ENCODE measurements at regions not wholly inside any gene's neighbourhood (a gene's known extent, or its start where the extent isn't known, plus 50 kb on each side); places are given as distances from the start of the nearest gene placed in this dataset.

GRCh38 chr6:14601490-14601889 is 483.9 kb downstream of the CD83 start:
- no peak for TF ChIP-seq GATA2 (IDR thresholded peaks at IDR 0.05; ENCODE audit: low read depth, low read length)
- no peak for TF ChIP-seq GATA3 (IDR thresholded peaks at IDR 0.05; ENCODE audit: low read depth, low read length)

- no peak for TF ChIP-seq GATA3 (IDR thresholded peaks at IDR 0.05; ENCODE audit: low read depth, low read length)
- TF ChIP-seq GATA2 (IDR thresholded peaks at IDR 0.05; ENCODE audit: low read depth, low read length): no peak
Measured at GRCh38 chr6:14606353-14606752, 488.8 kb downstream of the CD83 start.

- no peak for TF ChIP-seq GATA2 (IDR thresholded peaks at IDR 0.05; ENCODE audit: low read depth, low read length)
- no peak for TF ChIP-seq GATA3 (IDR thresholded peaks at IDR 0.05; ENCODE audit: low read depth, low read length)
Measured at GRCh38 chr6:14610141-14610540, 492.6 kb downstream of the CD83 start.

GRCh38 chr6:14612016-14612980 is 494.7 kb downstream of the CD83 start:
- TF ChIP-seq GATA3 (IDR thresholded peaks at IDR 0.05; ENCODE audit: low read depth, low read length) (no peak), GATA2 (IDR thresholded peaks at IDR 0.05; ENCODE audit: low read depth, low read length) (no peak)

GRCh38 chr6:14614631-14615030 is 497.1 kb downstream of the CD83 start:
- TF ChIP-seq GATA3 (IDR thresholded peaks at IDR 0.05; ENCODE audit: low read depth, low read length) (no peak), GATA2 (IDR thresholded peaks at IDR 0.05; ENCODE audit: low read depth, low read length) (no peak)

- no peak for TF ChIP-seq GATA3 (IDR thresholded peaks at IDR 0.05; ENCODE audit: low read depth, low read length)
- no peak for TF ChIP-seq GATA2 (IDR thresholded peaks at IDR 0.05; ENCODE audit: low read depth, low read length)
Measured at GRCh38 chr6:14616656-14617055, 499.1 kb downstream of the CD83 start.

- TF ChIP-seq GATA2 (IDR thresholded peaks at IDR 0.05; ENCODE audit: low read depth, low read length) (no peak), GATA3 (IDR thresholded peaks at IDR 0.05; ENCODE audit: low read depth, low read length) (no peak)
Measured at GRCh38 chr6:14618759-14619418, 501.3 kb downstream of the CD83 start.

- TF ChIP-seq GATA2 (IDR thresholded peaks at IDR 0.05; ENCODE audit: low read depth, low read length) (no peak), GATA3 (IDR thresholded peaks at IDR 0.05; ENCODE audit: low read depth, low read length) (no peak)
Measured at GRCh38 chr6:14619419-14619781, 501.8 kb downstream of the CD83 start.

- TF ChIP-seq GATA2 (IDR thresholded peaks at IDR 0.05; ENCODE audit: low read depth, low read length) (no peak), GATA3 (IDR thresholded peaks at IDR 0.05; ENCODE audit: low read depth, low read length) (no peak)
Measured at GRCh38 chr6:14620522-14620921, 502.9 kb downstream of the CD83 start.

- TF ChIP-seq GATA2 (IDR thresholded peaks at IDR 0.05; ENCODE audit: low read depth, low read length): no peak
- no peak for TF ChIP-seq GATA3 (IDR thresholded peaks at IDR 0.05; ENCODE audit: low read depth, low read length)
Measured at GRCh38 chr6:14621518-14621917, 503.9 kb downstream of the CD83 start.

- no peak for TF ChIP-seq GATA3 (IDR thresholded peaks at IDR 0.05; ENCODE audit: low read depth, low read length)
- TF ChIP-seq GATA2 (IDR thresholded peaks at IDR 0.05; ENCODE audit: low read depth, low read length): no peak
Measured at GRCh38 chr6:14622085-14622484, 504.5 kb downstream of the CD83 start.

GRCh38 chr6:14622909-14623505 is 505.4 kb downstream of the CD83 start:
- no peak for TF ChIP-seq GATA2 (IDR thresholded peaks at IDR 0.05; ENCODE audit: low read depth, low read length)
- no peak for TF ChIP-seq GATA3 (IDR thresholded peaks at IDR 0.05; ENCODE audit: low read depth, low read length)

GRCh38 chr6:14625173-14625895 is 507.8 kb downstream of the CD83 start:
- TF ChIP-seq GATA2 (IDR thresholded peaks at IDR 0.05; ENCODE audit: low read depth, low read length) (no peak), GATA3 (IDR thresholded peaks at IDR 0.05; ENCODE audit: low read depth, low read length) (no peak)

- no peak for TF ChIP-seq GATA3 (IDR thresholded peaks at IDR 0.05; ENCODE audit: low read depth, low read length)
- no peak for TF ChIP-seq GATA2 (IDR thresholded peaks at IDR 0.05; ENCODE audit: low read depth, low read length)
Measured at GRCh38 chr6:14626556-14626955, 509.0 kb downstream of the CD83 start.
